T-helper 1 cell treated with Interleukin-12 subunit alpha and Interleukin-12 subunit beta and Interleukin-4 antibody, amounts not matched to agents 30 ng/mL and 1 ng/mL, for 36 hours (primary cell): ENCODE measurements at regions not wholly inside any gene's neighbourhood (a gene's known extent, or its start where the extent isn't known, plus 50 kb on each side); places are given as distances from the start of the nearest gene placed in this dataset.

Source experiments
- intact Hi-C: fragments of 100-400 bp; cut with micrococcal nuclease; formaldehyde crosslinking; loops from one replicate; pipeline ENCODE4 v1.15.1; 2024

DNA sequence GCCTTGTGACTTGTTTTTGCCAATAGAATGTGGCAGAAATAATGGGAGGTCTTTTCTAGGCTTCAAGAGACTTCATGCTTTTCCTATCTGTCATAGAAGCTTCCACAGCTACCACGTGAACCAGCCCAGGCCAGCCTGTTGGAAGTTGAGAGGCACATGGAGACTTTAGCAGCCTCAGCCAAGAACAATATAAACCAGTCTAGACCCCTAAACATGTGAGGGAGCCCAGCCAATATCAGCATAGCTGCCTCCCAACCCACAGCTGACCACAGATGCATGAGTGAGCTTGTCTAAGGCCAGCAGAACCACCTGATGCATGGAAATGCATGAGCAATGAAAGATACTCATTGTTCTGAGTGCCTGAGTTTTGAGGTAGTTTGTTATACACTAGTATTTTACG lies 540.7 kb upstream of the BTBD3 start:
- intact Hi-C loops = no loop called here

DNA sequence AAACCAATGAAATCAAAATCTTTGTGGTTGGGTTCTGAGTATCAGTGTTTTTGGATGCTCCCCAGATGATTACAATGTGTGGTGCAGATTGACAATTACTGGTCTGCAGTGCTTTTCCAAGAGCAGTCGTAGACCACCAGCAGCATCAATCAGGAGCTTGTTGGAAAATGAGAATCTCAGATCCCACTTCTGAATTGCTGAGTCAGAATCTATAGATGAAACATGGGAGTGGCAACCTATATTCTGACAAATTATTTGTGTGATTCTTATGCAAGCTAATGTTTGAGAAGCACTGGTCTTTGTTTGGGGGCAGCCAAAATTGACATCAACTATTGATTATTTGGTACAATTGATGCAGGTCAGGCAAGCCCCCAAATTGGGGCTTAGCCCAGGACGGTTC lies 539.9 kb upstream of the BTBD3 start:
- intact Hi-C loops = no loop called here

DNA sequence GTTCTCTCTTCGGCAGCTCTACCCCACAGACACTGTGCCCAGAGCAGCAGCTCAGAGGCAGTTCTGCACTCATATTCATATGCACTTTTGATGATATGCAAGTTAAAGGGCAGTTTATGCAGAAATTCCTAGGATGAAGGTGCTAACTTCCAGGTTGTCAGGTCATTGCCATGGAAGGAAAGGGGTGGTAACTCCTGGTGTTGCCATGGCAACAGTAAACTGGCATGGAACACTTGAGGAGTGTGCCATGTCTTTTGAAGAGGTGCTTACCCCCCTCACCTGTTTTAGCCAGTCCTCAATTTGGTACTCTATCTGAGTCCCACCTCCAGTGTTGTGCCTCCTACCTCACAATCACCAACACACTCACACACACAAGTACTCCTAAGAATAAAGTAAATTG lies 539.4 kb upstream of the BTBD3 start:
- intact Hi-C loops = no loop called here

DNA sequence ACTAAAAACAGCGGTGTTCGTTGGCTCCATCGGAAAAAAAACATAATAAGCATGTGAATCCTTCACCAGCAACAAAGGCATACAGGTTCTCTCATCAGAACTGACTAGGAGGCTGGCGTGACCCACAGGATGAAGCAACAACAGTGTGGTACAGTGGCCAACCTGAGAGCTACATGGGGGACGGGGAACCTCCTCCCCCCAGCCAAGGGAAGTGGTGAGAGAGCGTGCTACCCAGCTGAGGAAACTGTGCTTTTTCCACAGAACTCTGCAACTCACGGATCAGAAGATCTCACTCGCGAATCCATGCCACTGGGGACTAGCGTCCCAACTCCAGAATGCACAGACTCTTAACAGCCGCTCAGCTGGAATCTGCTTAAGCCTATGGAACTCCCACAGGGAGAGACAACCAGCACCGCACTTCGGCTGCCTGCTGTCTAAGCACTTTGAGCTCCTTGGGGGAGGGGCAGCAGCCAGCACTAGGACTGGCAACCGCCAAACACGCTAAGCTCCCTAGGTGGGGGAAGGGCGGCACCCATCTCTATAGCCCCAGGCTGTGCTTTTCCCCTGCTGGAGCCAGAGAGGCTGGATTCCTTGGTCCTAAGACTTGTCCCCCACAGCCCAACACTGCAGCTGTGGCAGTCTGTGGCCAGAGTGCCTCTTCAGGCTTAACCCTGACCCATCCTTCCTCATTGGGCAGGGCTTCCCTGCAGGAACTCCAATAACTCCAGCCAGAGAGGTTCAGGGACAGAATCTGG lies 538.3 kb upstream of the BTBD3 start:
- intact Hi-C loops = no loop called here

DNA sequence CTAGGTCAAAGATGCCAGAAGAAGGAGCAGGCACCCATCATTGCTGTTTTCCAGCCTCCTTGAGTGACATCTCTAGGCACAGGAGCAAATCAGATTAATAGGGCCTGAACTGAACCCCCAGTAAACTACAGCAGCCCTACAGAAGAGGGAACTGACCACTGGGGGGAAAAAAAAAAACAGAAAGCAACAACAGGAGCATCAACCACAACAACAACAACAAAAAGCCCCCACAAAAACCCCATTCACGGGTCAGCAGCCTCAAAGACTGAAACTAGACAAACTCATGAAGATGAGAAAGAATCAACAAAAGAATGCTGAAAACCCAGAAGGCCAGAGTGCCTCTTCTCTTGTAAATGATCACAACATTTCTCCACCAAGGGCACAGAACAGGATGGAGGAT lies 537.4 kb upstream of the BTBD3 start:
- intact Hi-C loops = no loop called here

DNA sequence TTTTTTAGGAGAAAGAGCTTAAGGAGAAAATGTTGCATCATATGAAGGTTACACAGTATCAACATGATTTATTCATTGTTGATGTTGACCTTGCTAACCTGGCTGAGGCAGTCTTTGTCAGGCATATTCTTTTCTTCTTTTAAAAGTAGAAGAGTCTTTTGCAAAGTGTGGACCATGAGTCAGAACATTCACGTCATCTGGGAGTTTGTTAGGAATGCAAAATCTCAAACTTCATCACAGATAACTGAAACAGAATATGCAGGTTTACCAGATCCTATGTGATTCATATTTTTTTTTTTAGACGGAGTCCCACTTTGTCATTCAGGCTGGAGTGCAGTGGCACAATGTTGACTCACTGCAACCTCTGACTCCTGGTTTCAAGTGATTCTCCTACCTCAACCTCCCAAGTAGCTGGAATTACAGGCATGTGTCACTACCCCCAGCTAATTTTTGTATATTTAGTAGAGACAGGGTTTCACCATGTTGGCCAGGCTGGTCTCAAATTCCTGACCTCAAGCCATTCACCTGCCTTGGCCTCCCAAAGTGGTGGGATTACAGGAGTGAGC lies 530.4 kb upstream of the BTBD3 start:
- intact Hi-C loops = no loop called here

DNA sequence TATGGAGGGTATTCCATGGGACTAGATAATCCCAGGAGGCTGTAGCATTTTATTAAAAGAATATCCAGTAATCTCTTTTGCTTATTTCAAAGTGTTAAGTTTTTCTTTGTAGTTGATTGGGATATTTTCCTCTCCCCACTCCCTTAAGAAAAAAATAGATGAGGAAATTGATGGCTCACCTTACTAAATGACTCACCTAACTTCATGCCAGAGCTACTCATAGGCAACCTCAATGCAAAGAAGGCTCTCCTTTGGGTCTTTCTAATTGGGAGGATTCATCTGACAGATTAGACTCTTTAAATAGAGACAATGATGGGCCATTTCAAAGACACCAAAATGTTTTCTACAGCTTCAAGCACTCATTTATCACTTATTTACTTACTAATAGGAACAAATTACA lies 528.5 kb upstream of the BTBD3 start:
- intact Hi-C loops = no loop called here

DNA sequence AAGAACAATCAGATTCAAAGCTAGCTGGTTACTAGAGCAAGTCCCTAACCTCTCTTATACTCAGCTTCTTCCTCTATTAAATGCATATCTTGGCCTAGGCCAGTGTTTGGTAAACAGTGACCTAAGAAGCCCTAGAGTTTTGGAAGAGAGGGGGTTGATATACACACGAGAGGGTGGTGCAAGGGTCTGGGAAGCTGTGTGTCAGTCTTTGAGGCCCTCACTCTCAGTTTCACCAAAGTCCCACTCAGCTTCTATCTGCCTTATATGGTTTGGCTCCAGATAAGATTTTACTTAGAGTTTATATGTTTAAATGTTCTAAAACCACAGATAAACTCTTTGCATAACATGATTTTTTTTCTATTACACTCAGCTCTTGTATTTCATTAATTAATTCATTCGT lies 526.1 kb upstream of the BTBD3 start:
- intact Hi-C loops = no loop called here

DNA sequence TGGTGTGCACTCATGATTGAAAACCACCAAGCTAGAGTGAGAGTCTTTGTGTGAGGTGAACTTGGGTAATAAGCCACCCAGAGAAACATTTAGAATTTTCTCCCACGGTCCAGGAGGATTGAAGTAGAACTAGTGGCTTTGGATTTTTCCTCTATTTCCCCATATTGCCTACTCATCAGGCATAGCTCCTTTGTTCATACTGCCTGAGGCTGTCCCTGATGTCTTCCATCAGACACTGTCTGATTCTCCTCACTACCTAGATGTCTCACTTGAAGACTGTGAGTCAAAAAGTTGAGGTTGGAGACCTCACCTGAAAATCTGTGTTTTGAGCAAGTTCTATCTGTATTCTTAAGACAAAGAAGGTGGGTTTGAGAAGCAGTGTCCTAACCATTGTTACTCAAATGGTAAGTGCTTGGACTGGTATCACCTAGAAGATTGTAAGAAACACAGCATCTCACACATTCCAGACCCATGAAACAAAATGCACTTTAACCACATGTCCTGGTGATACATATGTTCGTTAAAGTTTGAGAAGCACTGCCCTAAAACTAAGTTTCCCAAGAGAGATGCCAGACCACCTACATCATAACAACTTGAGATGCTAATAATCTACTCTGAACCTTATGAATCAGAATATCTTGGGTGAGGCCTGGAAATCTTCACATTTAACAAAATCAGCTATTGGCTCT lies 523.4 kb upstream of the BTBD3 start:
- intact Hi-C loops = no loop called here

DNA sequence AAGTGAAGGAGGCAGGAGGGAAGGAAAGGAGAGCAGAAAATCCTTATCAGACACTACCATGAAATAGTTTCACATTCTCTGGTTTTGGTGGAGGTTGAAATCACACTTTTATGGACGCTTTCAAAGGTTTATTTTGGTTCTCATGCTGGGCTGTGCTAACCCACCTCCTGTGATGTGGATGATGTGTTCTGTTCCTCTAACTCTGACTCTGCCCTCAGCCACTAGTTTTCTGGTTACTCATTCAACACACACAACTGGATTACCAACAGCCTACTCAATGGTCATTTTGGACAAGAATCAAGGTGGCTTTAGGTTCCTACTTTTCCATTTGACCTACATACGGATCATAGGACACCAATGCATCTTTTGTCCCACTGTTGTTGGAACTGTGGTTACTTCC lies 522.1 kb upstream of the BTBD3 start:
- intact Hi-C loops = no loop called here

DNA sequence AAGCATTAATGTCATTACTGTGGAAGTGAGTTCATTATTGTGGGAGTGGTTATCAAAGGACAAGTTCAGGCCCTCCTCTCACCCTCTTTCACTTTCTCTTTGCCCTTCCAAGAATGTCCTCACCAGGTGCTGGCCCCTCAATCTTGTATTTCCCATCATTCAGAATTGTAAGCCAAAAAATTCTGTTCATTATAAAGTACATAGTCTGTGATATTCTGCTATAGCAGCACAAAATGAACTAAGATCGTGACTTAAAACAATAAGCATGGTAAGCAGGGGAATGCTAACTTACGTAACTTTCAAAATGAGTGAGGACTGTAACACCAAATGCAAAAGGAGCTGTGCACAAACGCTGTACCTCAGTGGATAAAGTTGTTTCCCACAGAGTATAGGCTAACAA lies 515.7 kb upstream of the BTBD3 start:
- intact Hi-C loops = no loop called here

DNA sequence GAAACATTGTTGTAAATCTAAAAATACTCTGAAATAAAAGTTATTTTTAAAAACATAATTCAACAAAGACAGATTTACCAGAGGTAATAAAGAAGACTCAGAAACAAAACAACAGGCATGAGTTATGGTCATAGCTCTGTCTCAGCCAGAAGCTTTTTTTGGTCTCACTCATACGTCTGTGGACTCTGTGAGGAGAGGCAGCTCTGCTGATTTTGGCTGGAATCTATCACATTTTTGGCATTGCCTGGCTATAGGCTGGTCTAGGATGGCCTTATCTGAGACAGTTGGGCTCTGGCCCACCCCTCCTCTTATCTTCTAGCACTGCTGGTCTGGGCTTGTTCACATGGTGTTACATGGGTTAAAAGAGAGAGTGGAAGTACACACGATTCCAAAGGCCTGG lies 514.0 kb upstream of the BTBD3 start:
- intact Hi-C loops = no loop called here

DNA sequence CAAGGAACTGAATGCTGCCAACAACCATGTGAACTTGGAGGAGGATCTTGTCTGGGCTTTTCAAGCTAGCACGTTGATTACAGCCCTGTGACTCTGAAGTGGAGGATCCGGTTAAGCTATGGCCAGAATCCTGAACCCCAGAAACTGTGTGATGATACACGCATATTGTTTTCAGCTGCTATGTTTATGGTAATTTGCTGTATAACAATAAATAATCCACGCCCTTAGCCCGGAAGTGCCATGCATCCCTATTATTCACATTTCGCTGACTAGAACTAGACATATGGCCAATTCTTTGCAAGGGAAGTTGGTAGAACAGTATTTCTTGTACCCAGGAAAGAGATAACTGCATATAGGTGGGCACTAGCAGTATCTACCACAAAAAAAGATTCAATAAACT lies 510.8 kb upstream of the BTBD3 start:
- intact Hi-C loops = no loop called here

DNA sequence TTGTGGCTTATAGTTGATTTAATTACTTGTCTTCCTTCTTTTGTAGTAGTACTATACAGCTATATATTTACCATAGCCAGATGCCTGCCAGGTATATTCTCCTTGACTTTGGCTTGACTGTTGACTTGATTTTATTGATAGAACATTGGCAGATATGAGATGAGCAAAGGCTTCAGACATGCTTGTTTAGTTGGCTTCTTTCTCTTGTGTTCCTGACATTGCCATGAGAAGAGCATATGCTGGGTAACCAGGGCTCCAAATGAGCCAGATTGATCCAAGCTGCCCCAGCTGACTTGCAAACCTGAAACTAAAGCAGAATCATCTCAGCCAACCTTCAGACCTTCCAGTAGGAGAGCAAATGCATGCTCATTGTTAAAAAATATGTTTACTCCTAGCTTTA lies 508.1 kb upstream of the BTBD3 start:
- intact Hi-C loops = no loop called here

DNA sequence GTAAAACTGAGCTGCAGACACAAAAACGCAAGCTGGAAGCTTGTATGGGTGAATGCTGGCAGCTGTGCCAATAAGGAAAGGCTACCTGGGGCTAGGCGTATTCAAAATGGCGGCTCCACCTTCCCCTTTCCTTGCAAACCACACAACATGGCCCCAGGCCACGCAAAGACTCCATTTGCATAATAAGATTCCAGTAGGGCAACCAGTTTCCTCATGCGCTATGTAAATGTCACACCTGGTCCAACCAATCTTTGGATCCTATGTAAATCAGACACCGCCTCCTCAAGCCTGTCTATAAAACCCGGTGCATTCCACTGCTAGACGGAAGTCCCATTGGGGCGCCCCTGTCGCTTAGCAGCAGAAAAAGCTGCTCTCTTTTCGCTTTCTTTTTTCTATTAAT lies 505.9 kb upstream of the BTBD3 start:
- intact Hi-C loops = no loop called here

DNA sequence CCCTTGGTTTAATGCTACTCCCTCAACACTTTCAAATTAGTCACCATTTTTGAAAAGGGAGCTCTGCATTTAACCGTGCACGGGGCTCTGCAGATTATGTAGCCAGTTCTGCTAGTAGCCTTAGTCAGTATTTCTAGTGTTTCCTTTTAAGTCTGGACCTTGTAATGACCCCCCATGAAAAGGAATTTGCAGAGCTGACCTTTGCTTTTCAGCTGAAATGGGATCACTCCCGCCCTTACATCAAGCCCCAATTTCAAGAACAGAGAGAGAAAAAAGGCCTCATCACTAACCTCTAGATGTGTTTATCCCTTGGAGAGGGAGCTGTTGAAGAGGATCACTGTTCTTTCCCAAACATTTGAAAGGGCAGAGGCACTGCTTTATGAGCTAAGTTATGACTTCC lies 490.7 kb upstream of the BTBD3 start:
- intact Hi-C loops = no loop called here

DNA sequence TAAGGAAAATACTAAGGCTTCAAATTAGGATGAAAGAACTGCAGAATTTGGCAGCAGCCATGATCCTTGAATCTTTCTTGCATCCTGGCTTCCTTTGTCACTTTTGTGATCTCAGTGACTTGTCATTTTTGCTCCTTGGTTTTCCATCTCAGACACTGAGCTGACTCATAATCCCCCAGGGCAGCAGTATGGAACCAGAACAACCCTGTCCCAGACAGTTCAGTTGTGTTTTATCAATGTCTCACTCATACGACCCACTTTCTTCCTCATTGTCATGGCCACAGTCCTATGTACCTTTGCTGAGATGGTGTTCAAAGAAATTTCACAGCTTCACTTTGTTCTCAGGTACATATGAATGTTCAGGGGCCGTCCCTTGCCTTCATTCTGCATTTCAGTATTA lies 488.5 kb upstream of the BTBD3 start:
- intact Hi-C loops = no loop called here

DNA sequence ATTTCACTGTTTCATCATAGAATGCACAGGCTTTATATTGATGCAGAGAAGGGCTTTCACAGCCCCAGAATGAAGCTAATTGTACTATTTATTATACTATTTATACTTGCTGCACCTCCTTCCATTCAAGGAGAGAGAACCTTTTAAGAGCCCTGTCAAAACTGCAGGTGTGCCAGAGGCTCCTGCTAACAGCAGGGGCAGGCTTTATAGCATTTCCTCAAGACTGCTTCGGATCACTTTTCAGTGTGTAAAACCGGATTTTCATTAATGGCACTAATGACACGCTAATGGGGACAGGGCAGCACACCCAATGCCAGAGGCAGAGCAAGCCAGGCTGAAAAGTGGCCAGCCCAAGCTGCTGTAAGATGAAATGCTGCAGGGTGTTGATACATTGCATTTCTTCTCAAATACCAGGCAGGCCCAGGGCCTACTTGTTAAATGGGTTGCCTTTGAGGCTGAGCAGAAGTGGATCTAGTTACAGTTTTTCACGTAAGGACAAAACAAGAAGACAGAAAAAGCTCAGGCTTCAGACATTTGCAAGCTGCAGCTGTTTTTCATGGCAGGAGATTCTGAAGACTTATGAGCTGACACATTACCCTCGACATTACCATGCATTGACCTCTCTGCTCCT lies 487.7 kb upstream of the BTBD3 start:
- intact Hi-C loops = no loop called here

DNA sequence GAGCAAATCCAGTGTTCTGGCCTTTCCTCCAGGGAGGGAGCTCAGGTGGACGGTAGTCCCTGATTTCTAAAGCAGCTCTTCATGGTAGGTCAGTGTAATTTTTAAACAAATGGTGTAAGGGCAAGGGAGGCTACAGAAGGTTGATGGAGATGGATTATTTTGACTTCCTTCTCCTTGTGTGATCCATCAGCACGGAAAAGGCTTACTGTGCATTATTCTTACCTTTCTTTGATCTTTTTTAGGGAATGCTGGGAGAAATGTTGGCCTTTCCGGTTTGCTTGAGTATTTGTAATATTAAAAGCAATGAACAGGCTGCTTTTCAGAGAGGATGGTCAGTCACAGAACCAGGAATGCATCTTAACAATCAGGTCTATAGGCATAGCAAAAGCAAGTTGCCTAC lies 487.0 kb upstream of the BTBD3 start:
- intact Hi-C loops = no loop called here

DNA sequence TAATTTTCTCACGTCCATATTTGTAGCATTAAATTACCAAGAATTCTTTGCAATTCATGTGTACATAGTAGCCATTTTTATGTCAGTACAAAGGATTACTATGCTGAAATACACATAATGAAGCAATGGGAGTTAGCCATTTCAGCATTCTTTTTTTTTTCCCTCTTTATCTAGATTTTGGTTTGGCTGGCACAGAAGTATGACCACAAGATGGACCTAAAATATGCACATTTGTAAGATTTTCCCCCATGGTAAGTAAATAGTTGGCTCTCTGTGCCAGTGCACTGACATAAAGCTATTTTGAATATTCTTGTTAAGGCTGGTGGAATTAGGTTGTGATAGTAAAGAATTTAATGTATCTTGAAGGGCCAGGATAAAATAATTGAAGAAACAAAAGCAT lies 486.1 kb upstream of the BTBD3 start:
- intact Hi-C loops = no loop called here

DNA sequence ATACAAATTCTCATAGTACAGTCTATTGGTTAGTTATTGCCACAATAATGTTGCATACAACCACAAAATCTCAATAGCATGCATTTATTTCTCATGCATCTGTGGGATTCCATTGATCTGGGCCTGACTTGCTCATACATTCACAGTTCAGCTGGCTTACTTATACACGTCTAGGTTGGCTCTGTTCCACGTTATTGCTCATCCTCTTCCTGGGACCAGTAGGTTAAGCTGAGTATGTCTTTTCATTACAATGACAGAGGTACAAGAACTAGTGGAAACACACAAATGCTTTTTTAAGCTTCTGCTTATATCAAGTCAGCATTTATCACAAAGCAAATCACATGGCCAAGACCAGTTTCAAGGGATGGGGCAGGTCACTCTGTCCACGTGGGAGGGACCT lies 485.3 kb upstream of the BTBD3 start:
- intact Hi-C loops = no loop called here

DNA sequence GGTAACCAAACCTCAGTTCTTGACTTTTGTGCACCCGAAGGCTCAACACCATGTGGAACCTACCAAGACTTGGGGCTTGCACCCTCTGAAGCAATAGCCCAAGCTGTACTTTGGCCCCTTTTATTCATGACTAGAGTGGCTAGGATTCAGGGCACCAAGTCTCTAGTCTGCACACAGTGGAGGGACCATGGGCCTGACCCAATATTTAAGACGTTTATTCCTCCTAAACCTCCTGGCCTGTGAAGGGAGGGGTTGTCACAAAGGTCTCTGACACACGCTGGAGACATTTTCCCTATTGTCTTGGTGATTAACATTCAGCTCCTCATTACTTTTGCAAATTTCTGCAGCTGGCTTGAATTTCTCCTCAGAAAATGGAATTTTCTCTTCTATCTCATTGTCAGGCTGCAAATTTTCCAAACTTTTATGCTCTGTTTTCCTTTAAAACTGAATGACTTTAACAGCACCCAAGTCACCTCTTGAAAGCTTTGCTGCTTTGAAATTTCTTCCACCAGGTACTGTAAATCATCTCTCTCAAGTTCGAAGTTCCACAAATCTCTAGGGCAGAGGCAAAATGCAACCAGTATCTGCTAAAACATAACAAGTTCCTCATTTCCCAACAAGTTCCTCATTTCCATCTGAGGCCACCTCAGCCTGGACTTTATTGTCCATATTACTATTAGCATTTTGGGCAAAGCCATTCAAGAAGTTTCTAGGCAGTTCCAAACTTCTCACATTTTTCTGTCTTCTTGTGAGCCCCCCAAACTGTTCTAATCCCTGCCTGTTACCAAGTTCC lies 481.4 kb upstream of the BTBD3 start:
- intact Hi-C loops = no loop called here
